Mesenchymal stem cell (in vitro differentiated cells and primary cell): ENCODE measurements at regions not wholly inside any gene's neighbourhood (a gene's known extent, or its start where the extent isn't known, plus 50 kb on each side); places are given as distances from the start of the nearest gene placed in this dataset.

Experiments used
- DNase-seq: peaks from one replicate; pipeline ENCODE4 v3.0.0-alpha.2; 2013
- H2AFZ ChIP-seq: one replicate; pipeline ENCODE4 v1.6.1; 2013; ENCODE audit warnings: low read depth, mild to moderate bottlenecking, control low read depth, inconsistent platforms, low read length, moderate library complexity
- H2AK5ac ChIP-seq: 2 replicates; pipeline ENCODE4 v1.6.1; 2013; ENCODE audit warnings: low read length, moderate library complexity, mild to moderate bottlenecking, inconsistent platforms; ENCODE audit not compliant: severe bottlenecking
- H2BK120ac ChIP-seq: one replicate; pipeline ENCODE4 v1.6.1; 2013; ENCODE audit warnings: low read depth, mild to moderate bottlenecking, inconsistent platforms, low read length, moderate library complexity
- H2BK12ac ChIP-seq, 2 experiments: one replicate each; pipeline ENCODE4 v1.6.1; 2013; ENCODE audit warnings: inconsistent platforms in 2 of 2, low read length in 2 of 2, mild to moderate bottlenecking in 2 of 2, moderate library complexity in 2 of 2, control low read depth in 1 of 2
- H2BK15ac ChIP-seq: one replicate; pipeline ENCODE4 v1.6.1; 2013; ENCODE audit warnings: mild to moderate bottlenecking, low read depth, inconsistent platforms; ENCODE audit not compliant: poor library complexity, severe bottlenecking
- H2BK5ac ChIP-seq: 2 replicates; pipeline ENCODE4 v1.6.1; 2013; ENCODE audit warnings: low read depth, mild to moderate bottlenecking, low read length, control low read depth, inconsistent platforms; ENCODE audit not compliant: poor library complexity, severe bottlenecking
- H3K14ac ChIP-seq, 2 experiments: one replicate each; pipeline ENCODE4 v1.6.1; 2013; ENCODE audit warnings: inconsistent platforms in 2 of 2, low read length in 2 of 2, control low read depth in 1 of 2, mild to moderate bottlenecking in 1 of 2, moderate library complexity in 1 of 2
- H3K18ac ChIP-seq, 2 experiments: one replicate each; pipeline ENCODE4 v1.6.1; 2013; ENCODE audit warnings: inconsistent platforms in 2 of 2, low read length in 2 of 2, control low read depth in 1 of 2, low read depth in 1 of 2, mild to moderate bottlenecking in 1 of 2
- H3K23ac ChIP-seq, 2 experiments: one replicate each; pipeline ENCODE4 v1.6.1; 2013; ENCODE audit warnings: inconsistent platforms in 2 of 2, low read length in 2 of 2, mild to moderate bottlenecking in 2 of 2, moderate library complexity in 2 of 2, control low read depth in 1 of 2
- H3K27ac ChIP-seq: 2 replicates; pipeline ENCODE4 v1.5.1; 2013; ENCODE audit warnings: mild to moderate bottlenecking, moderate library complexity, low read length, control low read depth, inconsistent platforms; ENCODE audit not compliant: poor library complexity, severe bottlenecking
- H3K27me3 ChIP-seq, 2 experiments: 2 replicates each; pipeline versions ENCODE4 v1.6.1 to v1.7.0; 2013; ENCODE audit warnings: low read length in 2 of 2, mild to moderate bottlenecking in 2 of 2, moderate library complexity in 2 of 2, control low read depth in 1 of 2, inconsistent platforms in 1 of 2; ENCODE audit not compliant: control insufficient read depth in 1 of 2, insufficient read depth in 1 of 2
- H3K36me3 ChIP-seq, 2 experiments: 2 replicates each; pipeline versions ENCODE4 v1.6.1 to v1.7.0; 2013; ENCODE audit warnings: low read length in 2 of 2, control low read depth in 1 of 2, inconsistent platforms in 1 of 2, low read depth in 1 of 2, mild to moderate bottlenecking in 1 of 2; ENCODE audit not compliant: insufficient read depth in 2 of 2, control insufficient read depth in 1 of 2
- H3K4ac ChIP-seq, 2 experiments: one replicate each; pipeline ENCODE4 v1.6.1; 2013; ENCODE audit warnings: inconsistent platforms in 2 of 2, low read length in 2 of 2, mild to moderate bottlenecking in 2 of 2, moderate library complexity in 2 of 2, control low read depth in 1 of 2, low read depth in 1 of 2
- H3K4me1 ChIP-seq: 2 replicates; pipeline ENCODE4 v1.6.1; 2013; ENCODE audit warnings: low read depth, low read length, control low read depth; ENCODE audit not compliant: control insufficient read depth, insufficient read depth
- H3K4me2 ChIP-seq: 2 replicates; pipeline ENCODE4 v1.6.1; 2013; ENCODE audit warnings: low read length, mild to moderate bottlenecking, inconsistent platforms; ENCODE audit not compliant: poor library complexity, severe bottlenecking
- H3K4me3 ChIP-seq, 2 experiments: 2 replicates each; pipeline versions ENCODE4 v1.5.1 to v1.7.0; 2013; ENCODE audit warnings: low read length in 2 of 2, mild to moderate bottlenecking in 2 of 2, control low read depth in 1 of 2, low read depth in 1 of 2; ENCODE audit not compliant: insufficient read depth in 1 of 2
- H3K79me1 ChIP-seq: replicated peaks from 2 replicates; pipeline ENCODE4 v1.6.1; 2013; ENCODE audit warnings: mild to moderate bottlenecking, control low read depth, low read length, inconsistent platforms; ENCODE audit not compliant: poor library complexity, severe bottlenecking
- H3K9ac ChIP-seq: 2 replicates; pipeline ENCODE4 v1.7.0; 2013; ENCODE audit warnings: mild to moderate bottlenecking, low read length, moderate library complexity
- H3K9me3 ChIP-seq: 2 replicates; pipeline ENCODE4 v1.7.0; 2013; ENCODE audit warnings: mild to moderate bottlenecking, low read length; ENCODE audit not compliant: control insufficient read depth
- H4K8ac ChIP-seq: one replicate; pipeline ENCODE4 v1.6.1; 2013; ENCODE audit warnings: inconsistent platforms, mild to moderate bottlenecking, low read length, moderate library complexity
- H4K91ac ChIP-seq: one replicate; pipeline ENCODE4 v1.6.1; 2013; ENCODE audit warnings: mild to moderate bottlenecking, low read length, inconsistent platforms
- WGBS: methylation state at CpG from one replicate; pipeline ENCODE4 v1.1.7; 2013; ENCODE audit warnings: mixed read lengths; 5-methylcytosine and 5-hydroxymethylcytosine counted together

DNA sequence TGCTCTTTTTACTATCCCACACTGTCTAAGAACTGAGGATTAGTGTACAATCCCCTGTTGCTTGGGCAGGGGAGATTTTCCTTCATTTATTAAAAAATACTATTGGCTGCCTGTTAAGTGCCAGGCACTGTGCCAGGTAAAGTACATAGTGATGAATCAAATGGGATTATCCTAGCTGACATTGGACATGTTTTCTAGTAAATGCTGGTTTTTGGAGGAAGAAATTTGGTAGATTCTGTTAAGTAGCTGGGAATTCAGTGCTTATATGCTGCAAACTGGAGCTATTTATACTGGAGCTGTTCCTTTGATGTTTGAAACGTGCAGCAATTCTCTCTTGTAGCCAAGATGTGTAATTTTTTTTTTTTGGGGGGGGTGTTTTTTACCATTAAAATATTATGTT lies 299.6 kb downstream of the EMP1 start:
- no CpG with 5 or more reads among the region's 1 CpG for WGBS
- H3K36me3 ChIP-seq: no peaks in the 10 kb centered on the region
- no peaks in the 10 kb centered on the region for H3K9me3 ChIP-seq
- H4K91ac ChIP-seq: no peak overlapping the region
- no peak overlapping the region for H3K27ac ChIP-seq
- no peak overlapping the region for H3K18ac ChIP-seq
- no peak for DNase-seq
- no peak overlapping the region for H2BK15ac ChIP-seq
- H2AFZ ChIP-seq: no peak overlapping the region
- H2BK5ac ChIP-seq: no peak overlapping the region
- H3K4ac ChIP-seq: no peak overlapping the region
- H3K14ac ChIP-seq: no peak overlapping the region
- H3K23ac ChIP-seq: no peak overlapping the region
- H2AK5ac ChIP-seq: no peak overlapping the region
- no peak overlapping the region for H2BK120ac ChIP-seq
- peaks cover 5 to 15% of the 10 kb centered on the region in 2 experiments for H3K27me3 ChIP-seq
- no peak overlapping the region for H3K4me3 ChIP-seq
- H3K79me1 ChIP-seq: no peaks in the 10 kb centered on the region
- no peak overlapping the region for H2BK12ac ChIP-seq
- no peak overlapping the region for H4K8ac ChIP-seq
- H3K4me1 ChIP-seq: no peaks in the 10 kb centered on the region
- no peak overlapping the region for H3K9ac ChIP-seq
- no peak overlapping the region for H3K4me2 ChIP-seq

DNA sequence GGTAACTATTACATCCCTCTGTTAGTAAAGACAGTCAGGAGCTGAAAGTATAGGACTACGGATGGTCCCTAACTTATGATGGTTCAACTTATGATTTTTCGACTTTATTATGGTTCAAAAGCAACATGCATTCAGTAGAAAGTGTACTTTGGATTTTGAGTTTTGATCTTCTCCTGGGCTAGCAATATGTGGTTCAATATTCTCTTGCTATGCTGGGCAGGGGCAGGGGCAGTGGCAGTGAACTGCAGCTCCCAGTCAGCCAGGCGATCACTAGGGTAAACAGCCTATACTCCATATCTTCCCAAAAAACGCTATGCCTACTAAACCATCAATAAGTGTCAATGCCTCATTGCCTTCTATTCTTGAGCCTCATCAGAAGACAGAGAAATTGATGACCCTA lies 292.7 kb downstream of the EMP1 start:
- Histone ChIP-seq H3K14ac (no peak overlapping the region), H2BK5ac (no peak overlapping the region), H2BK120ac (no peak overlapping the region), H3K18ac (no peak overlapping the region), H3K4me1 (no peaks in the 10 kb centered on the region), H3K27ac (no peak overlapping the region), H3K9me3 (no peaks in the 10 kb centered on the region), H4K8ac (no peak overlapping the region), H2BK12ac (no peak overlapping the region), H3K79me1 (no peaks in the 10 kb centered on the region), H3K4ac (no peak overlapping the region), H3K4me3 (no peak overlapping the region), H3K27me3 (peaks cover 0 to 4% of the 10 kb centered on the region in 2 experiments), H2AFZ (no peak overlapping the region), H2AK5ac (no peak overlapping the region), H3K4me2 (no peak overlapping the region), H3K9ac (no peak overlapping the region), H4K91ac (no peak overlapping the region), H2BK15ac (no peak overlapping the region), H3K36me3 (no peaks in the 10 kb centered on the region), H3K23ac (no peak overlapping the region)
- DNase-seq: no peak
- WGBS: 90% methylated on average over 4 of the region's 4 CpGs

DNA sequence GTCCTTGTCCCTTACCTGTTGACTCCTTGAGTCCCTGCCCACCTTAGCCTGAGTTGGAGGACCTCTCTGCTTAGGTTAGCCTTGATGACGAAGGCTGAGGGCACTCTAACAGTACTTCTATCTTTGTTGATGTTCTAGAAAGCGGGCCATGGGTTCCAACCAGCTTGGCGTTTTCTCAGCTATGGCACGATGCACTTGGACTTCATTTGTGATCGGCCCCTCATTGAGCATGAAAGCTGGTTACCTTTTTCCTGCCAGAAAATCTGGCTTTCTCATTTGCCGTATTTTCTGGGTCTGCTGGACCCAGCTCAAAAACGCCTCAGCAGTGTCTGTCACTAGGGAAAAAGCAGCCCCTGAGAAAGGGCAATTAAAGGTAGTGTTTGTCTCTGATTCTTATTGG lies 290.8 kb downstream of the EMP1 start:
- Histone ChIP-seq H2BK120ac (no peak overlapping the region), H3K4me2 (no peak overlapping the region), H3K18ac (no peak overlapping the region), H3K9me3 (no peaks in the 10 kb centered on the region), H2AK5ac (no peak overlapping the region), H3K9ac (no peak overlapping the region), H3K36me3 (no peaks in the 10 kb centered on the region), H3K23ac (no peak overlapping the region), H3K4ac (no peak overlapping the region), H2BK15ac (no peak overlapping the region), H3K27me3 (peaks cover 0 to 4% of the 10 kb centered on the region in 2 experiments), H2BK12ac (no peak overlapping the region), H2AFZ (no peak overlapping the region), H4K8ac (no peak overlapping the region), H3K4me3 (no peak overlapping the region), H2BK5ac (no peak overlapping the region), H3K79me1 (no peaks in the 10 kb centered on the region), H3K4me1 (no peaks in the 10 kb centered on the region), H3K14ac (no peak overlapping the region), H4K91ac (no peak overlapping the region), H3K27ac (no peak overlapping the region)
- WGBS: 78% methylated on average over 7 of the region's 7 CpGs
- no peak for DNase-seq

DNA sequence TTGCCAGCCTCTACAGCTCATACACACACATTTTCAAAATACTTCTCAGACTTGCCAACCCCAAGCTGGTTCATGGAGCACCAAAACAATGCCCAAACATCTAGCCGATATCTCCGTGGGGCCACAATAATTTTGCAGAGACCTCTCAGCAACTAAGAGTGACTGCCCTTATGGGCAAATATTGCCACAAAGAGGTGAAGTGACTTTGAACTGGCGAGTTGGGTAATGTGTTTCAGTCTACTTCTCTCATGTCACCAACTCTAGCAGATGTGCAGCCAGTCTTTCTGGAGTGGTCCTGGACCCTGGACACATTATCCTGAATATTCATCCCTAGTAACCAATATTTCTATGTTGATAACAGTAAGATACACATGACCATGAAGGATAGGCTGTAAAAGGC lies 290.3 kb downstream of the EMP1 start:
- Histone ChIP-seq H3K4me1 (no peaks in the 10 kb centered on the region), H3K27me3 (peaks cover 0 to 3% of the 10 kb centered on the region in 2 experiments), H3K36me3 (no peaks in the 10 kb centered on the region), H3K79me1 (no peaks in the 10 kb centered on the region), H2BK15ac (no peak overlapping the region), H3K18ac (no peak overlapping the region), H3K14ac (no peak overlapping the region), H3K4ac (no peak overlapping the region), H3K4me2 (no peak overlapping the region), H4K8ac (no peak overlapping the region), H2BK12ac (no peak overlapping the region), H3K9ac (no peak overlapping the region), H3K27ac (no peak overlapping the region), H2AK5ac (no peak overlapping the region), H4K91ac (no peak overlapping the region), H3K23ac (no peak overlapping the region), H2AFZ (no peak overlapping the region), H2BK5ac (no peak overlapping the region), H2BK120ac (no peak overlapping the region), H3K4me3 (no peak overlapping the region), H3K9me3 (no peaks in the 10 kb centered on the region)
- WGBS: 100% methylated on average over 2 of the region's 3 CpGs
- DNase-seq: no peak
